ENCODE measurements at regions not wholly inside any gene's neighbourhood (a gene's known extent, or its start where the extent isn't known, plus 50 kb on each side); places are given as distances from the start of the nearest gene placed in this dataset.

GRCh38 chr17:77432742-77433141 lies 292.0 kb downstream of the SEC14L1 start:
- no peak for TF ChIP-seq EZH2 (IDR thresholded peaks at IDR 0.05; ENCODE audit: low read length, missing control alignments)
- TF ChIP-seq, protein P1, sequence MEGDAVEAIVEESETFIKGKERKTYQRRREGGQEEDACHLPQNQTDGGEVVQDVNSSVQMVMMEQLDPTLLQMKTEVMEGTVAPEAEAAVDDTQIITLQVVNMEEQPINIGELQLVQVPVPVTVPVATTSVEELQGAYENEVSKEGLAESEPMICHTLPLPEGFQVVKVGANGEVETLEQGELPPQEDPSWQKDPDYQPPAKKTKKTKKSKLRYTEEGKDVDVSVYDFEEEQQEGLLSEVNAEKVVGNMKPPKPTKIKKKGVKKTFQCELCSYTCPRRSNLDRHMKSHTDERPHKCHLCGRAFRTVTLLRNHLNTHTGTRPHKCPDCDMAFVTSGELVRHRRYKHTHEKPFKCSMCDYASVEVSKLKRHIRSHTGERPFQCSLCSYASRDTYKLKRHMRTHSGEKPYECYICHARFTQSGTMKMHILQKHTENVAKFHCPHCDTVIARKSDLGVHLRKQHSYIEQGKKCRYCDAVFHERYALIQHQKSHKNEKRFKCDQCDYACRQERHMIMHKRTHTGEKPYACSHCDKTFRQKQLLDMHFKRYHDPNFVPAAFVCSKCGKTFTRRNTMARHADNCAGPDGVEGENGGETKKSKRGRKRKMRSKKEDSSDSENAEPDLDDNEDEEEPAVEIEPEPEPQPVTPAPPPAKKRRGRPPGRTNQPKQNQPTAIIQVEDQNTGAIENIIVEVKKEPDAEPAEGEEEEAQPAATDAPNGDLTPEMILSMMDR (conservative IDR thresholded peaks at IDR 0.05 in 1 of 2, IDR thresholded peaks at IDR 0.05 in 1 of 2; ENCODE audit: low read depth in 1 of 2, low read length in 2 of 2): no peak
